Tongue (tissue), 1 donor: ENCODE measurements at regions not wholly inside any gene's neighbourhood (a gene's known extent, or its start where the extent isn't known, plus 50 kb on each side); places are given as distances from the start of the nearest gene placed in this dataset.

Source experiments
- DNase-seq: peaks from one replicate; pipeline ENCODE4 v3.0.0-alpha.2; 2015

- DNase-seq = no peak
These were observed 92.8 kb upstream of the SASH1 start for GRCh38 chr6:148249679-148250375.

DNA sequence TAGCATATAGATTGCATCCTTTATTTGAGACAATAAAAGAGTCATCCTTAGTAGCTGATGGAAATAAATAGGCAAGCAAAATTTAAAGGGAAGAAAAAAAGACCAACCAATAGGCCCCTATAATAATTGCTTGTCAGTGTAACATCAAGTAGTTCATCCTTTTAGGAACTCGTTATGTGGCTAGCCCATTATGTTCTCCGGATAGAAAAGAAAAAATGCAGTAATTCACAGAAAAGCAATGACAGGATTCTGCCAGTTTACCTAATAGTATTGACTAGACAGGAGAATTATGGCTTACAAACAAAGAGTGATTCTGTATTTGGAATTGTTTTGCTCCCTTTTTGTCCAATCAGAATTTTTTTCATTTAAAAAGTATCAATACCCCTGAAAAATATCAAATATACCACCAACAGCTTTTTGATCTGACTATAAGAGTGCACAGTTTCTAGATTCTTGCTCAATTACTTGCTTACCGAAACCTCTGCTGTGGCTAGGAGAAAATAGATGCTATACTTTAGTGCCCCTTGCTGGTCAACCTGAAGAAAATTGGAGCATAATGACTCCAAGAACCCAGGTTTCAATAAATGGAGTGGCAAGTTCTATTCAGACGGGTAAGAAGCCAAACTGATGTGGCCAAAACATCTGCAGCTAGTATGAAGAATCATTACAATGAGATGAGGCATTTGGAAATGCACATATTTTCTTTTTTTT is 91.5 kb upstream of the SASH1 start:
- DNase-seq = peak; percentile 63

DNA sequence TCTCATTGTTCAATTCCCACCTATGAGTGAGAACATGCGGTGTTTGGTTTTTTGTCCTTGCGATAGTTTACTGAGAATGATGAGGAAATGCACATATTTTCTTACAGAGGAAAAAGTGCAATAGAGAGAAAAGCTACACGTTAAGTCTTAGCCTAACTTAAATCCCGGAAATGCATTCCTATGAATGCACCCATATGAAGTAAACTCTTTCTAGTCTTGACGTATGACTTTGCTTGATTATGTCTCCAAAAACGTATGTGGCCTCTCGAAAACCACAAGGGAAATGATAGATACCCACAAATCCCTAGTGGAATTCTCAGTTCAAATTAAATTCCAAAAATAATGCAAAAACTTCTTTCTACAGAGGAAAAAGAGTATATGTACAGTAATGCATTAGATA is 90.7 kb upstream of the SASH1 start:
- DNase-seq = no peak

GRCh38 chr6:148257810-148258209 is 84.8 kb upstream of the SASH1 start:
- no peak for DNase-seq

DNA sequence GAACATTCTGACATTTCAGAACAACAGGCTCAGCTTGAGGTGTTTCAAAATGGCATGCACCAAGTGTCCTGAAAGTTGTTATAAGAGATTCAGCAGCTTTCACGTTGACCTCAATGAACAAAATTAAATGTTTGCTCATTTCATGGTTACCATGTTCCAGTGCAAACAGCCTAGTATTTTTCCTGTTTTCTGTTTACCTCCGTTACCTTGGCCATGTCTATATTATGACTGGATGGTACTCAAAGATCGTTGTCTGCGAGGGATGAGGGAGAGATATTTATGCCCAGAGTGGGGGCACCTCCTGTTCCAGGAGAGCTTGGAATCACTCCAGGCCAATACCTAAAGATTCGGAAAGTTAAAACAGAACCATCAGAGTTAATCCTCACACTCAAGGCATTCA is 83.8 kb upstream of the SASH1 start:
- DNase-seq = no peak

- no peak for DNase-seq
These were observed 81.2 kb upstream of the SASH1 start for GRCh38 chr6:148261470-148261869.

GRCh38 chr6:148263010-148263409 is 79.6 kb upstream of the SASH1 start:
- DNase-seq = no peak

- no peak for DNase-seq
These were observed 78.7 kb upstream of the SASH1 start for GRCh38 chr6:148263961-148264360.

DNA sequence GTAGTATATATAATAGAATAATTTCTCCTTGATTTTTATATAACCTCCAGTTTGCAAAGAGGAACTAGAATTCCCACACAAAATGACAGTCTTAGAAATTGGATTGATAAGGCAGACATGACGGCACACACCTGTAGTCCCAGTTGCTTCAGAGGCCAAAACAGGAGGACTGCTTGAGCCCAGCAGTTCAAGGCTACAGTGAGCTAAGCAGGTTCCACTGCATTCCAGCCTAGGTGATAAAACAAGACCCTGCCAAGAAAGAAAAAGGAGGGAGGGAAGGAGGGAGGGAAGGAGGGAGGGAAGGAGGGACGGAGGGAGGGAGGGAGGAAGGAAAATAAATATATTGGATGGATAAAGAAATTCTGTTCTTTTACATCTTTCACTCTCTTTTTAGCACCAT is 77.6 kb upstream of the SASH1 start:
- no peak for DNase-seq

DNA sequence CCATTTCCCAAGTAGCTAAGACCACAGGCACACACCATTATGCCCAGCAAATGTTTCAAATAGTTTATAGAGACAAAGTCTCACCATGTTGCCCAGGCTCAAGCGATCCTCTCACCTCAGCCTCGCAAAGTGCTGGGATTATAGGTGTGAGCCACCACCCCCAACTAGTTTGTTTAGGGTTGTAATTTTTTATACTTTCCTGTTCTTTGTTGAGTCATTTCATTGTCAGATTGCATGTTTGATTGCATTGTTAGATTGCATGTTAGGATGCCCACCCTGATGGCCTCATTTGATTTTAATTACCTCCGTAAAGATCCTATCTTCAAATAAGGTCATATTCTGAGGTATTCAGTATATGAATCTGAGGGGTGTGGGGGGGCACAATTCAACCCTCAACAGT is 73.3 kb upstream of the SASH1 start:
- DNase-seq = no peak

- peak; percentile 83 for DNase-seq
These were observed 70.8 kb upstream of the SASH1 start for GRCh38 chr6:148271711-148272439.

GRCh38 chr6:148272597-148272996 is 70.0 kb upstream of the SASH1 start:
- DNase-seq = no peak

- DNase-seq = no peak
These were observed 68.5 kb upstream of the SASH1 start for GRCh38 chr6:148273962-148274752.

DNA sequence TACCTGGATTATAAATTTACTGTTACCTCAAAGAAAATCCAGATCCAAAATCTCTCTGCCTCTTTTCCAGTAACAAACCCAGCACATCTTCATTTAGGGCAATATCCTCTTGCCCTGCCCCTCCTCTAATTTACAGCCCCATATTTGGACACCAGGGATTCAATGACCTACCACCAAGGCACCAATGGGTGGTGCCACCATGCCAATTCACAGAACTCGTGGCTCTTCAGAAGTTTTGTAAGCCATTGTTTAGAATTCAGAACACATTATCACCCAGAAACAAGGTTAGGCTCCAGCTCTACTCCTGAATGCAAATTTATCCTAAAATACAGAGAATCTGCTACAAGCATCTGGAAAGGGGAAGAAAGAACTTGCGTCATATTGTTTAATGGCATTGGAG is 67.8 kb upstream of the SASH1 start:
- no peak for DNase-seq

DNA sequence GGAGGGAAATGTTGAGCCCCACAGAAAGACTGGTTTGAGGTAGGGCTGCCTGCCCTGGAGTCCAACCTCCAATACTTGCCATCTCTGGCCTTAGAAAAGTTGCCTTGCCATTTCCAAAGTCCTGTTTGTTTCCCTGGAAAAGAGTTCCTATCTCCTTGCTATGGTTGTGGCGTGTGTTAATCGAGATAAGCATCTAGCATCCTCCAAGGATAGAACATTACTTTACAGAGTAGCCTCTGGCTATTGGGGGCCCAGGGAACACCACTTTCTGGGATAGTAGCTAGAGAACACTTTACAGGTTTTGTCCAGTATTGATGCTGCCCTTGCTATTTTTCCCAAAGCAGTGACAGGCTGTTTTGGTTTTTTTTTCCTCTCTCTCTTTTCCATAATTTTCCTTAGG is 57.4 kb upstream of the SASH1 start:
- DNase-seq = no peak

DNA sequence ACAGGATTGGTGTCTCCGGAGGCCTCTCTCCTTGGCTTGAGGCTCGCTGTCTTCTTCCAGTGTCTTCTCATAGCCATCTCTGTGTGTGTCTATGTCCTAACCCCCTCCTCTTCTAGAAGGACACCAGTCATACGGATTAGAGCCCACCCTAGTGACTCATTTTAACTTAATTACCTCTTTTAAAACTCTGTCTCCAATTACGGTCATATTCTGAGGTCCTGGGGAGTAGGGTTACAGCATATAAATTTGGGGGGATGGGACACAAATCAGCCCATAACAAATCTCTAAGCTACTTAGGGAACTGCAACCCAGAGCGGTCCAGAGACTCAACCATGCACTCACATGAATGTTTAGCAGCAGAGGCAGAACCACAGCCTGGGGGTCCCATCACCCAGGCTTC is 56.1 kb upstream of the SASH1 start:
- no peak for DNase-seq

DNA sequence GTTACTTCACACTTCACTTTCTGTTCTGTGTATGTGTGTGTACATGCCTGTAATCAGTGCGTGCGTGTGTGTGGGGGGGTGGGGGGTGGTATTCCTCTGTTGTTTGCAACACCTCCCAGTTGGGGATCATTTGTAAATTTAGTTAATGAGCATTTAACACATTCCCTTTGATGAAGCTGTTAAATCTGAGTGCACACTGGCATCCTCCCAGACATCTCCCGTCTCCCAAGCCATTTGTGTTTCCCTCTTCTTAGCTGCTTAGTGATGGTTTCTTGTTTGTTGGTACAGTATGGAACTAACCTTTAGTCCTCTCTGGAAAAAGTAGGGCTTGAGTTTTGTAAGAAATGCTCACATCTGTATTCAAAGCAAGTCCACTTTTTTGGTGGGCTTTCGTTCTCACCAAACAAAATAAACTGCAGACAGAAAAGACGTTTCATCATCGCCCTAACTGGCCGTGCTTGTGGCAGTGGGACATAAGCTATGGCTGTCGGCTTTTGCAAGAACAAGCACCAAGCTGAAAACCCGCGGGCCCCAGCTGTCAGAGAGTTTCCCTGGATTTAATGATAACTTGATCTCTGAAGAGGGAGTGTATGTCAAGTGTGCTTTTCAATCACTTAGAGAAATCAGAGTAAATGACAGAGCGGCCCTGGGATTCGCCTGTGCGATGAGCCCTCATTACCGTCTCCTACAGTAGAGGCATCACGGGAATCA is 54.9 kb upstream of the SASH1 start:
- DNase-seq = peak; percentile 54

GRCh38 chr6:148288541-148288940 is 54.1 kb upstream of the SASH1 start:
- DNase-seq = peak; percentile 41

- no peak for DNase-seq
These were observed 53.5 kb upstream of the SASH1 start for GRCh38 chr6:148289153-148289552.

- DNase-seq = no peak
These were observed 50.8 kb upstream of the SASH1 start for GRCh38 chr6:148291876-148292275.
